ENCODE measurements at regions not wholly inside any gene's neighbourhood (a gene's known extent, or its start where the extent isn't known, plus 50 kb on each side); places are given as distances from the start of the nearest gene placed in this dataset.

DNA sequence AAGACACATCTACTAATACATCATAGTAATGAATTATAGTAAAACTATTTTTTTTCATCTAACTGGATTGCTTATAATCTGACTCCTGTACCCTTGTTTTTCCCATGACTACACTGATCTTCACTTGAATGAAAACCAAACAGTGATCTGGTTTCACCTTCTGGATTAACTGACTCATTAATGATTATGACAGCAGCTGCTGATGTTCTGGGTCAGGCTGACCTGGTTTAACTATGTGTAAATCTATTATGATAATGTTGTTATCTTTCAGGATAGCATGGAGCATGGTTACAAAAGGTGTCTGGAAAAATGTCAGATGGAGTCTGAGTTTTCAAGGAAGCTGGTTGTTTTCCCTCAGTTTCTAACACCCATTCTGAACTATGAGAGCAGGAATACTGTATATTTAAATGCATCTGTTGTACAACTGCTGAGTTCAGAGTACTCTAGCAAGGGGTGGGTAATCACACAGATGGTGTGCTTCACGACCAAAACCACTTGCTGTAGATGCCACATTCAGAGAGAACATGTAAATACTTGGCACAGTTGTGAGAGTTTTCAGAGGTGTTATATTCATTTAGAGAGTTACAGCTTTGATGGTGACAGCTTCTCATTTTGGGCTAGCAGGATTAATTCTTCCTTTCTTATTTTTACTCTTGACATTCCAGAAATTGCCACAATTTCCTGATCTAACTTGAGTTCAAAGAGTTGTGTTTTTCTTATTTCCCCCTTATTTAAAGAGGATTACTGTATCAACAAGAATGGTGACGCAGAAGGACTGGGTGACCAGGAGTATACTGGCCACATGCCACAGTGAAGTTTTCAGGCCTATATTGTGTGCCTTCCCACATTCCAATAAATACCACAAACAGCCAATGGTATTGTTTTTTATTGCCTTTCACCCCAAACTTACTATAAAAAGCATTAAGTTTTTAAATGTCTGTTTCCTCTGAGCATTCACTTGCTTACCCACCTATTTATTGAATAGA is 249.7 kb upstream of the TET2 start:
- no peak for DNase-seq (ENCODE audit: low read depth)

- DNase-seq (ENCODE audit: low read depth): no peak
These were observed 246.8 kb upstream of the TET2 start for GRCh38 chr4:104899863-104900262.

- no peak for DNase-seq (ENCODE audit: low read depth)
These were observed 245.2 kb upstream of the TET2 start for GRCh38 chr4:104901438-104901837.

DNA sequence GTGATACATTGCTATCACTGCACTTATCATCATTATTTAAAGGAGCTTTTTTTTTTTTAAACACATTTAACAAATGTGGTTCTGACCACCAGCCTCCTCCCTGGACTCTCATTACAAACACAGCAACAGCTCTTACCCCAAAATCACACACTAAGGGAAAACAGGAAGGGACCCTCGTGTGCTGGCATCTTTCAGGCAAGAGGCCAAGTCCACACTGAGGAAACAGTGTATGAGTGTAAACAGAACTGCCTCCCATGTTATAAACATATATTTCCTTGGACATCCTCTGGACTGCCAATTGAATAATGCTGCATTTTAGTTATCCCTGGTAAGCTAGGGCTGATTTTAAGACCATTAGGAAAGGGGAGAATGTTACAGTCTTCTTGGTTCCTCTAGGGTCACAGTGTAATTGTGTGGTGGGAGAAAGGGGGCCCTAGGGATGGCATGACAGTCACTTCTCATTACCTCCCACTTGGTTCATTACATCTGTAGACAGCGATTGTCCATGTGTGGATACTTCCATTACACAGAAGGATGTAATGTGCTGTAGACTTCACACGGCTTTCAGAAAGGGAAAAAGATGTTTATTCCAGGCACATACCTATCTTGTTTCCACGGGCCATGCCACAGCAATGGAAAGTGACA is 244.6 kb upstream of the TET2 start:
- DNase-seq (ENCODE audit: low read depth): no peak

DNA sequence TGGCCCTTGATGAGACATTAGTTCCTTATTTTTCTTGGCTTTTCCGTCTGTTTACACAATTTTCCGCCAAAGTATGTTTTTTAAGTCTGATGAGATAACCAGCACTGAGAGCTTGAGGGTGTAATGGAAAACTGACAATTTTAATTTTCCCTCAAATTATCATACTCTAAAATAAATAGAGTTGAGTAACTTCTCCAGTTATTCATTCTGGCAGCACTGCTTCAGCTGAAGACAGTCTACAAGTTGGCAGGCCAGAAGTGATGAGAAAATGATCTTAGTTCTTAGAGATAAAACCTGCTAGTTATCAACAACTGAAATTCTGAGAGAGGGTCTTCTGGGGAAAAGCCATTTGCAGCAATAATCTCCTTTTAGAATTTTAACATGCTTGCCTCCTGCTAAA is 241.6 kb upstream of the TET2 start:
- DNase-seq (ENCODE audit: low read depth): no peak

- DNase-seq (ENCODE audit: low read depth): no peak
These were observed 241.1 kb upstream of the TET2 start for GRCh38 chr4:104905546-104905945.

GRCh38 chr4:104906276-104906675 is 240.4 kb upstream of the TET2 start:
- DNase-seq (ENCODE audit: low read depth): no peak

- no peak for DNase-seq (ENCODE audit: low read depth)
These were observed 239.5 kb upstream of the TET2 start for GRCh38 chr4:104907074-104907649.

DNA sequence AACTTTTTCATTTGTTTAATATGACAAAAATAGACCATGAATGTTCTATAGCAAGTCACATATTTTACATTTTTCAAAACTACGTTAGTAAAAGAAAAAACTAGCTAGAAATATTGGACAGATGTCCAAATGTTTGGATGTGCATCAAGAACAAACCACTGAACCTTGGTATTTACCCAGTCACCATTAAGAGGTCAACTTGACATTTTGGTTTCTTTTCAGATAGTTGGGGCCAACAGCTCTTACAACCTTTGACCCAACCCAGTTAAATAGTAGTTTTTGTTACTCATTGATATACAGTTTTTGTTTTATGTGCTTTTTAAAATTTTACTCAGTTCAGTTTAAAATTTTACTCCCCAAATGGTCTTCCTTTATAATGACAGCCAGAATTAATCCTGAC is 238.7 kb upstream of the TET2 start:
- no peak for DNase-seq (ENCODE audit: low read depth)

DNA sequence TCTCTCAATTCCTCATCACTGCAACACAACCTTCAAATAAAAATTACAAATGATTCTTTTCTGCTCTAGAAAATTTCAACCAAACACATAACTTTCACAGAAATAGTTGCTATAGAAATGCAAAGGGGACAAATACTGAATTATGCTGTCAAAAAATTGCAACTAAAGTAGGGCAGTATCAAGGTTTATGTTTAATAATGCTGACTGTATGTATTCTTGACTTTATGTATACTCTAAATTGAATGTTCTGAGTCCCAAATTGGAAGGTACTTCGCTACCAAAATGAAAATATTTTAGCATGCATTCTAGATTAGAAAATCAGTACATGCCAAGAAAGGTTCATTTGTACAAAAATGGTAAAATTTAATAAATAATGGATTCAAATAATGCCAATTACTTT is 237.3 kb upstream of the TET2 start:
- DNase-seq (ENCODE audit: low read depth): no peak

GRCh38 chr4:104912518-104912917 is 234.2 kb upstream of the TET2 start:
- DNase-seq (ENCODE audit: low read depth): no peak

DNA sequence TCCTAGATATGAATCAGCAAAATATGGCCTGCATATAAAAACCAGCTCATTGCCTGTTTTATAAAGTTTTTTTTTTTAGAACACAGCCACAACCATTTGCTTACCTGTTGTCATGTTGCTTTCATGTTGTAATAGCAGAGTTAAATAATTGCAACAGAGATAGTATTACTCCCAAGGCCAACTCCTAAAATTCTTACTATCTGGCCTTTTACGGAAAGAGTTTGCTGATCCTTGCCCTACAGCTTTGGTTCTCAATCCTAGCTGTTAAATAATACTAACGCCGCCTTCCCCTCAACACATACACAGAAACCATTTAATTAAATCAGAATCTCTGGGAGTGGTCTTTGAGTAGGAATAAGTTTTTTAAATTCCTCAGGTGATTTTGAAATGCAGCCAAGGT is 231.3 kb upstream of the TET2 start:
- no peak for DNase-seq (ENCODE audit: low read depth)

DNA sequence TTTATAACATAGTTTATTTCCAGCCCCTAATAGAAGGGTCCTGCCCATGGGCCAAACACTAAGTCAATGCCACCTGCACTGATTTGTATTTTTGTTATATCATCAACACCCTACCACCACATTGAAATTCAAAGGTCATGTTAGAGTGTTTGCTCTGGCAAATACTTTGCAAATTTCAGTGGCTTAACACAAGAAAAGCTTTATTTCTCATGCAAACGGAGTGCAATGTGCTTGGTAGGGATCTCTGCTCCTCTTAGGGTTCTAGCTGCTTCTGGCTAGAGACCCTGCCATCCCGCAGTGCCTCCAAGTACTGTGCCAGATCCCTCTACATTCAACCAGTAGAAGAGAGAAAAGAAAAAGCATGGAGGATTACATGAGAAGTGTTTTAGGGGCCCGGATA is 230.8 kb upstream of the TET2 start:
- no peak for DNase-seq (ENCODE audit: low read depth)

DNA sequence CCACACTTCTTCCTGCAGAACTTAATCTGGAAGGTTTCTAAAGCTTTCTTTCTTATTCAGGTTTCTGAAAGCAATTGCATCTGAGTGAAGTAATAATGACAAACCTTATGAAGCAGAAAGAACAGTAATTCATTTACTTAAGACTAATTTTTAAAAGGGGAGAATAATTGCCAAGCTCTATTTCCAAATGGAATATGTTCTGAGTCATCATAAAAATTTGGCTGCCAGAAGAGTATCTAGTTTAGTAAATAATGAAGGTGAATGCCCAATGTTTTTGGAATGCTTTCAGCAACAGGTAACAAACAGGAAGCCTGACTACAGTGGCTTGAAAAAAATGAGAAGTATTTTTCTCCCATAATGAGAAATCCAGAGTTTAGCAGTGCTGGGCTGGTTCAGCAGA is 227.3 kb upstream of the TET2 start:
- DNase-seq (ENCODE audit: low read depth): no peak

DNA sequence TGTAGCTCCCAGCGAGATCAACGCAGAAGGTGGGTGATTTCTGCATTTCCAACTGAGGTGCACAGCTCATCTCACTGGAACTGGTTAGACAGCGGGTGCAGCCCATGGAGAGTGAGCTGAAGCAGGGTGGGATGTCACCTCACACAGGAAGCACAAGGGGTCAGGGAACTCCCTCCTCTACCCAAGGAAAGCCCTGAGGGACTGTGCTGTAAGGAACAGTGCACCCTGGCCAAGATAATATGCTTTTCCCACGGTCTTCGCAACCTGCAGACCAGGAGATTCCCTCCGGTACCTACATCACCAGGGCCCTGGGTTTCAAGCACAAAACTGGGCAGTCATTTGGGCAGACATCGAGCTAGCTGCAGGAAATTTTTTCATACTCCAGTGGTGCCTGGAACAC is 216.4 kb upstream of the TET2 start:
- no peak for DNase-seq (ENCODE audit: low read depth)

DNA sequence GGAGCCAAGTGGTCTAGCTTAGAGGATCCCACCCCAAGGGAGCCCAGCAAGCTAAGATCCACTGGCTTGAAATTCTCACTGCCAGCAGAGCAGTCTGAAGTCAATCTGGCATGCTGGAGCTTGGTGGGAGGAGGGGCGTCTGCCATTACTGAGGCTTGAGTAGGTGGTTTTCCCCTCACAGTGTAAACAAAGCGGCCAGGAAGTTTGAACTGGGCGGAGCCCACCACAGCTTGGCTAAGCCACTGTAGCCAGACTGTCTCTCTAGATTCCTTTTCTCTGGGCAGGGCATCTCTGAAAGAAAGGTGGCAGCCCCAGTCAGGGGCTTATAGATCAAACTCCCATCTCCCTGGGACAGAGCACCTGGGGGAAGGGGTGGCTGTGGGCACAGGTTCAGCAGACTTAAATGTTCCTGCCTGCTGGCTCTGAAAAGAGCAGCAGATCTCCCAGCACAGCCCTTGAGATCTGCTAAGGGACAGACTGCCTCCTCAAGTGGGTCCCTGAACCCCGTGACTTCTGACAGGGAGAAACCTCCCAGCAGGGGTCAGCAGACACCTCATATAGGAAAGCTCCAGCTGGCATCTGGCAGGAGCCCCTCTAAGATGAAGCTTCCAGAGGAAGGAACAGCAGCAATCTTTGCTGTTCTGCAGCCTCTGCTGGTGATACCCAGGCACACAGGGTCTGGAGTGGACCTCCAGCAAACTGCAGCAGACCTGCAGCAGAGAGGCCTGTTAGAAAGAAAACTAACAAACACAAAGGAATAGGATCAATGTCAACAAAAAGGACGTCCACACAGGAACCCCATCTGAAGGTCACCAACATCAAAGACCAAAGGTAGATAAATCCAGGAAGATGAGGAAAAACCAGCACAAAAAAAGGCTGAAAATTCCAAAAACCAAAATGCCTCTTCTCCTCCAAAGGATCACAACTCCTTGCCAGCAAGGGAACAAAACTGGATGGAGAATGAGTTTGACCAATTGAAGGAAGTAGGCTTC is 215.6 kb upstream of the TET2 start:
- DNase-seq (ENCODE audit: low read depth): peak; percentile 4

- no peak for DNase-seq (ENCODE audit: low read depth)
These were observed 208.1 kb upstream of the TET2 start for GRCh38 chr4:104938624-104939023.

GRCh38 chr4:104940927-104941326 is 205.7 kb upstream of the TET2 start:
- no peak for DNase-seq (ENCODE audit: low read depth)

DNA sequence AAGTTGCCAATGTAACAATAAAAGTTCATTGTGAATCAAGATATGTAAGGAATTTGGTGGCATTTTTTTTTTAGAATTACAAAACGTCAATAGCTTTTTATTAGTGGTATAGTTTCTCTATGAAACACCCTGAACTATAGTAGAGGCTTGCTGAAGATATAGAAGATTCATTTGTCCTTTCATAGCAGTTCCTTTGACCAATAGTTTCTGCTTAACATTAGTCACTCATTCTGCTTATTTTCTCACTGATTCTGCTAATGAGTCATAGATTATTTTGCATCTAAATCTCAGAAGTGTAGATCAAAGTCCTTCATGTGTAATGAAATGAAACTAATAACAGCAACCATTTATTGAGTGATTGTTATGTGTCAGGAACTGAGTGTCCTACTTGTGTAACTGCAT is 205.0 kb upstream of the TET2 start:
- no peak for DNase-seq (ENCODE audit: low read depth)

DNA sequence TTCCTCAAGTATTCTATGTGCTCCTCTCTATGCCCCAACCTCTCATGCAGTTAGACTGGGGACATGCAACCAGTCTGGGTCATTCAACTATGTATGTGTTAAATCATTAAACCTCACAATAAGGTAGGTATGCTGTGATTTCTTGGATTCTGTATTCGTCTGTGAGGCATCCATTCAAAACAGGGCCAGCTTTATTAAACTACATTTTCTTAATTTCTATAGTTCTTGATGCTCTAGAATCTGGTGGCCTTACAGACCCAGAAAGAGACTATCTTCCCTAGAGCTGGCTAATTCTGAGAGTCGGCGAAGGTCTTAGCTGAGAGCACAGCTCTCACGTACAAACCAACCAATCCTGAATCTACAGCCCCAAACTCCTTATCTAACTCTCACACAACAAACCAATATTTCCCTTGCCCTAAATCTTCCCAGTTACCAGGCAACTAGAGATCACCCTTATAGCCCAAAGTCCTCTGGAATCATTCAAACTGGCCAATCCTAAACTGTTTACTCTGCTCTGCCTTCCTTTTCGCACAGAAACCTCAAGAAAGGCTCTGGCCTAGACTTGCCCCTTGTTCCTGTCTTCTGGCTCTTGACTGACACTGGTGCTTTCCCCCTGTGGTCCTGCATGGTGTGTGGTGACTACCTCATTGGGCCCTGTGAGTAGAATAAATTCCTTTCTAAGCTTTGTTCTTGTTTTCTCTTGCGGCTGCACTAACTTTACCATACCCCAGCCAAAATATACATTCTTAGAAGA is 203.5 kb upstream of the TET2 start:
- DNase-seq (ENCODE audit: low read depth): no peak

DNA sequence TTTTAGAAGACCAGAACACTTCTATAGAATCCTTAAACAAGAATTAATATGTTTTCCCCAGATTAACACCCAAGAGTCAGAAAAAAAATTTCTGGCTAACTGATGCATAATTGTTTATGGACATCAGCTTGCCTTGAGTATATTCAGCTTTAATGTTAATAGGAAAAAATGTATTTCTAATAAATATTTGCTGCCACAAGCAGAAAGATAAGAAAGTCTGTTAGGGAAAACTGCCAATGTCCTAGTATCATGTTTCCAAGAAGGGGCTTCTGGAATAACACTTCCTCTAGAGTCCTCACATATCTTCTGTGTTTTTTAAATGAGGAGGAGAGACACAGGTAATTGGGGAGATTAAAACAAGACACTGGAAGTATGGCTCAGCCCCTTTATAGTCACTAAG is 202.1 kb upstream of the TET2 start:
- DNase-seq (ENCODE audit: low read depth): no peak

Measured in activated T-helper 1 cell treated with Interleukin-2 at 50 U/mL for 16 hours (primary cell).